ENCODE measurements at regions not wholly inside any gene's neighbourhood (a gene's known extent, or its start where the extent isn't known, plus 50 kb on each side); places are given as distances from the start of the nearest gene placed in this dataset.

GRCh38 chr4:184575306-184575705 is 73.9 kb downstream of the CASP3 start:
- DNase-seq (ENCODE audit: low spot score): no peak

GRCh38 chr4:184574861-184575260 is 74.4 kb downstream of the CASP3 start:
- no peak for DNase-seq (ENCODE audit: low spot score)

GRCh38 chr4:184573701-184574100 is 75.5 kb downstream of the CASP3 start:
- peak; percentile 22 for DNase-seq (ENCODE audit: low spot score)

- DNase-seq (ENCODE audit: low spot score): no peak
These were observed 80.5 kb downstream of the CASP3 start for GRCh38 chr4:184568770-184569169.

- DNase-seq (ENCODE audit: low spot score): no peak
These were observed 85.6 kb downstream of the CASP3 start for GRCh38 chr4:184563621-184564020.

- no peak for DNase-seq (ENCODE audit: low spot score)
These were observed 84.6 kb upstream of the IRF2 start for GRCh38 chr4:184558996-184559395.

- DNase-seq (ENCODE audit: low spot score): no peak
These were observed 79.5 kb upstream of the IRF2 start for GRCh38 chr4:184553891-184554290.

- DNase-seq (ENCODE audit: low spot score): no peak
These were observed 76.1 kb upstream of the IRF2 start for GRCh38 chr4:184550476-184550875.

- no peak for DNase-seq (ENCODE audit: low spot score)
These were observed 74.4 kb upstream of the IRF2 start for GRCh38 chr4:184548648-184549341.

- no peak for DNase-seq (ENCODE audit: low spot score)
These were observed 73.9 kb upstream of the IRF2 start for GRCh38 chr4:184548316-184548647.

- DNase-seq (ENCODE audit: low spot score): no peak
These were observed 70.5 kb upstream of the IRF2 start for GRCh38 chr4:184544788-184545409.

- DNase-seq (ENCODE audit: low spot score): no peak
These were observed 67.6 kb upstream of the IRF2 start for GRCh38 chr4:184541907-184542306.

GRCh38 chr4:184540307-184540706 is 66.0 kb upstream of the IRF2 start:
- DNase-seq (ENCODE audit: low spot score): no peak

GRCh38 chr4:184538023-184538599 is 63.8 kb upstream of the IRF2 start:
- DNase-seq (ENCODE audit: low spot score): peak; percentile 82

- DNase-seq (ENCODE audit: low spot score): peak; percentile 86
These were observed 63.1 kb upstream of the IRF2 start for GRCh38 chr4:184537269-184538022.

GRCh38 chr4:184536881-184537248 is 62.5 kb upstream of the IRF2 start:
- no peak for DNase-seq (ENCODE audit: low spot score)

- DNase-seq (ENCODE audit: low spot score): no peak
These were observed 61.9 kb upstream of the IRF2 start for GRCh38 chr4:184536065-184536880.

- peak; percentile 82 for DNase-seq (ENCODE audit: low spot score)
These were observed 60.4 kb upstream of the IRF2 start for GRCh38 chr4:184534511-184535391.

GRCh38 chr4:184533908-184534307 is 59.6 kb upstream of the IRF2 start:
- DNase-seq (ENCODE audit: low spot score): no peak

GRCh38 chr4:184531008-184531407 is 56.7 kb upstream of the IRF2 start:
- DNase-seq (ENCODE audit: low spot score): no peak

GRCh38 chr4:184529283-184529682 is 54.9 kb upstream of the IRF2 start:
- no peak for DNase-seq (ENCODE audit: low spot score)
